IMR-90 (cell line): ENCODE measurements at regions not wholly inside any gene's neighbourhood (a gene's known extent, or its start where the extent isn't known, plus 50 kb on each side); places are given as distances from the start of the nearest gene placed in this dataset.

Experiments used
- ATAC-seq: fragments of 200-7000 bp; cut with Tn5 transposase; 2 replicates; pipeline ENCODE4 v1.9.1; 2020; ENCODE audit warnings: low read depth, mild to moderate bottlenecking, moderate library complexity
- BruUV-seq: library from RNA; stranded (reverse); fragments of 400-500 nt; replicated peaks from 2 replicates; lab custom pipeline; 2021; lab: Mats Ljungman, UMichigan
- CTCF ChIA-PET: fragments of 300-600 bp; formaldehyde crosslinking; extraction: SDS; loops from one replicate; lab custom pipeline; 2021; ENCODE audit warnings: antibody characterized with exemption; lab: Yijun Ruan, JAX
- POLR2A ChIA-PET: fragments of 300-600 bp; sonication (Branson Sonifier 250); formaldehyde crosslinking; loops from one replicate; lab custom pipeline; 2022; ENCODE audit warnings: antibody characterized with exemption; ENCODE audit not compliant: unreplicated experiment; lab: Charles Lee
- DNase-seq: peaks from one replicate; pipeline ENCODE4 v3.0.0; 2013
- H2AFZ ChIP-seq: replicated peaks from 2 replicates; pipeline ENCODE3; 2013; ENCODE audit warnings: low read length, mild to moderate bottlenecking; ENCODE audit not compliant: poor library complexity
- H2AK5ac ChIP-seq: 2 replicates; pipeline ENCODE4 v1.6.1; 2013; ENCODE audit warnings: low read depth, low read length, inconsistent platforms
- H2AK9ac ChIP-seq: replicated peaks from 2 replicates; pipeline ENCODE3; 2013; ENCODE audit warnings: mild to moderate bottlenecking, low read depth, low read length, moderate library complexity; ENCODE audit not compliant: poor library complexity
- H2BK120ac ChIP-seq: 2 replicates; pipeline ENCODE4 v1.6.1; 2013; ENCODE audit warnings: low read depth, low read length, inconsistent platforms
- H2BK15ac ChIP-seq: 3 replicates; pipeline ENCODE4 v1.6.1; 2013; ENCODE audit warnings: low read depth, low read length, inconsistent platforms
- H2BK20ac ChIP-seq: 2 replicates; pipeline ENCODE4 v1.6.1; 2013; ENCODE audit warnings: low read depth, mild to moderate bottlenecking, inconsistent platforms, low read length, moderate library complexity
- H2BK5ac ChIP-seq: 2 replicates; pipeline ENCODE4 v1.6.1; 2013; ENCODE audit warnings: mild to moderate bottlenecking, low read depth, low read length, inconsistent platforms; ENCODE audit not compliant: poor library complexity, severe bottlenecking
- H3K14ac ChIP-seq: replicated peaks from 2 replicates; pipeline ENCODE4 v1.6.1; 2013; ENCODE audit warnings: low read depth, low read length, inconsistent platforms
- H3K18ac ChIP-seq: 2 replicates; pipeline ENCODE4 v1.6.1; 2013; ENCODE audit warnings: low read depth, low read length, control low read depth
- H3K23ac ChIP-seq: 2 replicates; pipeline ENCODE4 v1.6.1; 2013; ENCODE audit warnings: low read depth, low read length, inconsistent platforms
- H3K27ac ChIP-seq: 2 replicates; pipeline ENCODE4 v1.5.1; 2013; ENCODE audit warnings: mild to moderate bottlenecking, control low read depth, low read length; ENCODE audit not compliant: insufficient read depth
- H3K27me3 ChIP-seq: 2 replicates; pipeline ENCODE4 v1.6.1; 2013; ENCODE audit warnings: low read length; ENCODE audit not compliant: control insufficient read depth, insufficient read depth
- H3K36me3 ChIP-seq: 2 replicates; pipeline ENCODE4 v1.6.1; 2013; ENCODE audit warnings: low read length, mixed read lengths; ENCODE audit not compliant: control insufficient read depth, insufficient read depth
- H3K4ac ChIP-seq: 2 replicates; pipeline ENCODE4 v1.6.1; 2013; ENCODE audit warnings: low read depth, low read length, inconsistent platforms
- H3K4me1 ChIP-seq: 2 replicates; pipeline ENCODE4 v1.6.1; 2013; ENCODE audit warnings: low read length, mixed read lengths; ENCODE audit not compliant: control insufficient read depth, insufficient read depth
- H3K4me2 ChIP-seq: 2 replicates; pipeline ENCODE4 v1.6.1; 2013; ENCODE audit warnings: low read depth, mild to moderate bottlenecking, control low read depth, low read length, moderate library complexity
- H3K4me3 ChIP-seq: 2 replicates; pipeline ENCODE4 v1.5.1; 2013; ENCODE audit warnings: low read depth, mild to moderate bottlenecking, control low read depth, low read length, moderate library complexity; ENCODE audit not compliant: insufficient read depth
- H3K56ac ChIP-seq: 2 replicates; pipeline ENCODE4 v1.6.1; 2013; ENCODE audit warnings: low read length, inconsistent platforms; ENCODE audit not compliant: insufficient read depth; ENCODE audit errors: extremely low read depth
- H3K79me1 ChIP-seq, 2 experiments: 2 replicates each; pipeline ENCODE4 v1.6.1; 2013; ENCODE audit warnings: low read length in 2 of 2, inconsistent platforms in 1 of 2, low read depth in 1 of 2
- H3K9ac ChIP-seq: 2 replicates; pipeline ENCODE4 v1.6.1; 2013; ENCODE audit warnings: low read depth, low read length, control low read depth
- H3K9me1 ChIP-seq: 2 replicates; pipeline ENCODE4 v1.6.1; 2013; ENCODE audit warnings: low read length, inconsistent platforms; ENCODE audit not compliant: insufficient read depth
- H3K9me3 ChIP-seq: 2 replicates; pipeline ENCODE4 v1.6.1; 2013; ENCODE audit warnings: low read length; ENCODE audit not compliant: control insufficient read depth, insufficient read depth
- H4K20me1 ChIP-seq: 2 replicates; pipeline ENCODE4 v1.6.1; 2013; ENCODE audit warnings: low read length, inconsistent platforms; ENCODE audit not compliant: insufficient read depth
- H4K5ac ChIP-seq: 2 replicates; pipeline ENCODE4 v1.6.1; 2013; ENCODE audit warnings: mild to moderate bottlenecking, low read depth, low read length, control low read depth
- H4K8ac ChIP-seq, 2 experiments: 2 replicates each; pipeline ENCODE4 v1.6.1; 2013; ENCODE audit warnings: low read depth in 2 of 2, low read length in 2 of 2, control low read depth in 1 of 2, inconsistent platforms in 1 of 2
- H4K91ac ChIP-seq: 2 replicates; pipeline ENCODE4 v1.6.1; 2013; ENCODE audit warnings: low read depth, low read length, inconsistent platforms; ENCODE audit not compliant: insufficient read depth
- BHLHE40 ChIP-seq: fragments of 150-350 bp; IDR thresholded peaks from 2 replicates; pipeline ENCODE4 v1.6.1; 2016; ENCODE audit warnings: mild to moderate bottlenecking, low read depth, low read length
- CEBPB ChIP-seq: IDR thresholded peaks from 2 replicates; pipeline ENCODE4 v1.6.1; 2012; ENCODE audit warnings: low read depth, low read length, improper control_type of control experiment
- CHD1 ChIP-seq: IDR thresholded peaks from 2 replicates; pipeline ENCODE4 v1.6.1; 2012; ENCODE audit warnings: low read depth, low read length, improper control_type of control experiment
- CTCF ChIP-seq: conservative IDR thresholded peaks from 2 replicates; pipeline ENCODE4 v1.5.1; 2012; ENCODE audit warnings: mild to moderate bottlenecking, low read depth, low read length, improper control_type of control experiment
- ELK1 ChIP-seq: fragments of 150-350 bp; IDR thresholded peaks from 2 replicates; pipeline ENCODE4 v1.6.1; 2016; ENCODE audit warnings: low read depth, mild to moderate bottlenecking, low read length, moderate library complexity, borderline replicate concordance
- FOS ChIP-seq: fragments of 150-350 bp; IDR thresholded peaks from 2 replicates; pipeline ENCODE4 v1.6.1; 2016; ENCODE audit warnings: low read depth, low read length
- MAFK ChIP-seq: IDR thresholded peaks from 2 replicates; pipeline ENCODE4 v1.6.1; 2012; ENCODE audit warnings: low read depth, low read length, improper control_type of control experiment
- MXI1 ChIP-seq: IDR thresholded peaks from 2 replicates; pipeline ENCODE4 v1.6.1; 2012; ENCODE audit warnings: low read depth, mild to moderate bottlenecking, low read length, moderate library complexity, borderline replicate concordance
- NFE2L2 ChIP-seq: fragments of 150-350 bp; IDR thresholded peaks from 2 replicates; pipeline ENCODE4 v1.6.1; 2016; ENCODE audit warnings: low read depth, mild to moderate bottlenecking, low read length
- POLR2A ChIP-seq: IDR thresholded peaks from 2 replicates; pipeline ENCODE4 v1.6.1; 2012; ENCODE audit warnings: mild to moderate bottlenecking, low read depth, low read length
- RAD21 ChIP-seq: IDR thresholded peaks from 2 replicates; pipeline ENCODE4 v1.6.1; 2012; ENCODE audit warnings: low read length, improper control_type of control experiment
- RCOR1 ChIP-seq: IDR thresholded peaks from 2 replicates; pipeline ENCODE4 v1.6.1; 2012; ENCODE audit warnings: mild to moderate bottlenecking, low read length, improper control_type of control experiment; ENCODE audit not compliant: insufficient replicate concordance
- RFX5 ChIP-seq: IDR thresholded peaks from 2 replicates; pipeline ENCODE4 v1.8.0; 2012; ENCODE audit warnings: low read depth, mild to moderate bottlenecking, low read length, moderate library complexity
- SMC3 ChIP-seq: fragments of 150-350 bp; IDR thresholded peaks from 2 replicates; pipeline ENCODE4 v1.6.1; 2016; ENCODE audit warnings: low read depth, mild to moderate bottlenecking, antibody characterized with exemption, low read length, moderate library complexity
- USF2 ChIP-seq: fragments of 150-350 bp; IDR thresholded peaks from 2 replicates; pipeline ENCODE4 v1.6.1; 2017; ENCODE audit warnings: mild to moderate bottlenecking, antibody characterized with exemption, low read length, low read depth
- WGBS, 2 experiments: methylation state at CpG; one replicate each; pipeline versions ENCODE4 v1.1.5 to v1.1.7; 2013; ENCODE audit warnings: missing lambda C conversion rate in 2 of 2; ENCODE audit not compliant: insufficient read length in 1 of 2; ENCODE audit errors: extremely low coverage in 2 of 2; 5-methylcytosine and 5-hydroxymethylcytosine counted together
- dilution Hi-C: fragments of 300-500 bp; cut with HindIII; formaldehyde crosslinking; loops from one replicate; pipeline ENCODE4 v1.14.3; 2018; ENCODE audit warnings: low sequenced_read_pairs; ENCODE audit not compliant: unreplicated experiment
- in situ Hi-C: fragments of 300-500 bp; cut with MboI; formaldehyde crosslinking; loops from 3 replicates; pipeline ENCODE4 v1.14.3; 2019; ENCODE audit warnings: low sequenced_read_pairs, inconsistent platforms, mixed read lengths
- intact Hi-C: fragments of 100-400 bp; cut with micrococcal nuclease; formaldehyde crosslinking; loops from 2 replicates; pipeline ENCODE4 v1.10.0; 2022

GRCh38 chr10:120970595-120971529 lies 119.7 kb downstream of the WDR11 start:
- Histone ChIP-seq H3K4me2 (no peak overlapping the region), H2AK5ac (no peak overlapping the region), H3K9me1 (no peaks in the 10 kb centered on the region), H4K8ac (no peak overlapping the region), H3K4ac (no peak overlapping the region), H3K27me3 (no peaks in the 10 kb centered on the region), H4K91ac (no peak overlapping the region), H3K56ac (no peak overlapping the region), H3K23ac (no peak overlapping the region), H2BK20ac (no peak overlapping the region), H2BK5ac (no peak overlapping the region), H3K36me3 (no peaks in the 10 kb centered on the region), H4K5ac (no peak overlapping the region), H3K9me3 (peaks cover 12% of the 10 kb centered on the region), H3K4me1 (no peaks in the 10 kb centered on the region), H2AFZ (no peak overlapping the region), H2BK120ac (no peak overlapping the region), H2AK9ac (no peak overlapping the region), H3K27ac (no peak overlapping the region), H3K18ac (no peak overlapping the region), H4K20me1 (no peaks in the 10 kb centered on the region), H3K4me3 (no peak overlapping the region), H3K9ac (no peak overlapping the region), H3K79me1 (no peaks in the 10 kb centered on the region), H2BK15ac (no peak overlapping the region), H3K14ac (no peak overlapping the region)
- CTCF ChIA-PET: no interaction called here
- in situ Hi-C loops: no loop called here
- dilution Hi-C loops: no loop called here
- POLR2A ChIA-PET: no interaction called here
- DNase-seq (no peak), ATAC-seq (no peak)
- intact Hi-C loops: no loop called here
- 47% methylated on average over 3 of the region's 9 CpGs; no CpG with 5 or more reads in 1 of the 2 experiments for WGBS, 2 experiments
- BruUV-seq: no TSS peak
- TF ChIP-seq FOS (no peak), ELK1 (no peak), MXI1 (no peak), CHD1 (no peak), RAD21 (no peak), CTCF (no peak), NFE2L2 (no peak), SMC3 (no peak), MAFK (no peak), RFX5 (no peak), POLR2A (no peak), CEBPB (no peak), RCOR1 (no peak), USF2 (no peak), BHLHE40 (no peak)
